Neural cell (in vitro differentiated cells): ENCODE measurements at regions not wholly inside any gene's neighbourhood (a gene's known extent, or its start where the extent isn't known, plus 50 kb on each side); places are given as distances from the start of the nearest gene placed in this dataset.
"Not testable (repeated sequence)": the region's sequence is repeated elsewhere in the genome, so short reads cannot be mapped to it uniquely, and the experiment has no call there.

Source experiments
- EZH2 ChIP-seq: fragments of 200-600, 300-800 bp; shearing (Covaris generic), sonication (generic); IDR thresholded peaks from 2 replicates; pipeline ENCODE4 v1.6.1; 2014; ENCODE audit warnings: antibody characterized with exemption, low read length, borderline replicate concordance, mild to moderate bottlenecking; ENCODE audit not compliant: insufficient read depth, poor library complexity, severe bottlenecking
- MXI1 ChIP-seq: fragments of 450-650 bp; conservative IDR thresholded peaks from 2 replicates; pipeline ENCODE4 v1.6.1; 2014; ENCODE audit warnings: antibody characterized with exemption, mild to moderate bottlenecking; ENCODE audit not compliant: poor library complexity, severe bottlenecking
- POLR2AphosphoS5 ChIP-seq: IDR thresholded peaks from 2 replicates; pipeline ENCODE4 v1.6.1; 2012
- RAD21 ChIP-seq: fragments of 450-650 bp; conservative IDR thresholded peaks from 2 replicates; pipeline ENCODE4 v1.6.1; 2014; ENCODE audit warnings: antibody characterized with exemption, mild to moderate bottlenecking, moderate library complexity
- TAF1 ChIP-seq: IDR thresholded peaks from 2 replicates; pipeline ENCODE4 v1.6.1; 2012; ENCODE audit warnings: low read depth
- TF ChIP-seq, protein P1 (sequence below): fragments of 450-650 bp; IDR thresholded peaks from 2 replicates; pipeline ENCODE4 v1.5.1; 2014; ENCODE audit warnings: antibody characterized with exemption, mild to moderate bottlenecking, moderate library complexity; ENCODE audit not compliant: poor library complexity, severe bottlenecking

DNA sequence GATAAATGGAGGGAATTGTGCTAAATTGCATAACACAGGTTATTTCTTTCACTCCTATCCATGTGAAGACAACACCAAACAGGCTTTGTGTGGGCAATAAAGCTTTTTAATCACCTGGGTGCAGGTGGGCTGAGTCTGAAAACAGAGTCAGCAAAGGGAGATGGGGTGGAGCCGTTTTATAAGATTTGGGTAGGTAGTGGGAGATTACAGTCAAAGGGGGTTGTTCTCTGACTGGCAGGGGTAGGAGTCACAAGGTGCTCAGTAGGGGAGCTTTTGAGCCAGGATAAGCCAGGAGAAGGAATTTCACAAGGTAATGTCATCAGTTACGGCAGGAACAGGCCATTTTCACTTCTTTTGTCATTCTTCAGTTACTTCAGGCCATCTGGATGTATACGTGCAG lies 358.8 kb upstream of the LRP1B start:
- not testable (repeated sequence) for TF ChIP-seq EZH2, MXI1, TAF1, RAD21, POLR2AphosphoS5
- TF ChIP-seq, protein P1, sequence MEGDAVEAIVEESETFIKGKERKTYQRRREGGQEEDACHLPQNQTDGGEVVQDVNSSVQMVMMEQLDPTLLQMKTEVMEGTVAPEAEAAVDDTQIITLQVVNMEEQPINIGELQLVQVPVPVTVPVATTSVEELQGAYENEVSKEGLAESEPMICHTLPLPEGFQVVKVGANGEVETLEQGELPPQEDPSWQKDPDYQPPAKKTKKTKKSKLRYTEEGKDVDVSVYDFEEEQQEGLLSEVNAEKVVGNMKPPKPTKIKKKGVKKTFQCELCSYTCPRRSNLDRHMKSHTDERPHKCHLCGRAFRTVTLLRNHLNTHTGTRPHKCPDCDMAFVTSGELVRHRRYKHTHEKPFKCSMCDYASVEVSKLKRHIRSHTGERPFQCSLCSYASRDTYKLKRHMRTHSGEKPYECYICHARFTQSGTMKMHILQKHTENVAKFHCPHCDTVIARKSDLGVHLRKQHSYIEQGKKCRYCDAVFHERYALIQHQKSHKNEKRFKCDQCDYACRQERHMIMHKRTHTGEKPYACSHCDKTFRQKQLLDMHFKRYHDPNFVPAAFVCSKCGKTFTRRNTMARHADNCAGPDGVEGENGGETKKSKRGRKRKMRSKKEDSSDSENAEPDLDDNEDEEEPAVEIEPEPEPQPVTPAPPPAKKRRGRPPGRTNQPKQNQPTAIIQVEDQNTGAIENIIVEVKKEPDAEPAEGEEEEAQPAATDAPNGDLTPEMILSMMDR: not testable (repeated sequence)
